SK-N-SH (cell line): ENCODE measurements at regions not wholly inside any gene's neighbourhood (a gene's known extent, or its start where the extent isn't known, plus 50 kb on each side); places are given as distances from the start of the nearest gene placed in this dataset.

Experiments
- CTCF ChIA-PET: fragments of 300-600, 350-600 bp; formaldehyde crosslinking; extraction: SDS; loops from one replicate; lab custom pipeline; 2021; lab: Yijun Ruan, JAX
- POLR2A ChIA-PET: fragments of 350-600 bp; sonication (Branson Sonifier 250); formaldehyde crosslinking; extraction: SDS; loops from one replicate; lab custom pipeline; 2020; ENCODE audit warnings: antibody characterized with exemption, inconsistent platforms; lab: Yijun Ruan, JAX
- DNase-seq: peaks from one replicate; pipeline ENCODE4 v3.0.0; 2012
- H2AFZ ChIP-seq: fragments of 200-600 bp; sonication (generic); 2 replicates; pipeline ENCODE4 v1.8.1; 2016; ENCODE audit warnings: antibody characterized with exemption, mild to moderate bottlenecking, low read depth
- H3F3A ChIP-seq: fragments of 200-600 bp; sonication (generic); replicated peaks from 2 replicates; pipeline ENCODE3; 2016; ENCODE audit warnings: antibody characterized with exemption, mild to moderate bottlenecking; ENCODE audit not compliant: insufficient read depth
- H3K27ac ChIP-seq, 2 experiments: fragments of 200-500 bp in 1 of 2; fragments of 200-600 bp in 1 of 2; sonication (Bioruptor generic) in 1 of 2; sonication (generic), shearing (Covaris generic) in 1 of 2; 2 replicates each; pipeline versions ENCODE4 v1.5.1 to v1.6.1; 2014 to 2016; ENCODE audit warnings: low read depth in 2 of 2, inconsistent platforms in 1 of 2, low read length in 1 of 2, mild to moderate bottlenecking in 1 of 2, mixed read lengths in 1 of 2
- H3K27me3 ChIP-seq: fragments of 200-600 bp; sonication (generic), shearing (Covaris generic); 2 replicates; pipeline ENCODE4 v1.6.1; 2016; ENCODE audit warnings: mixed run types; ENCODE audit not compliant: insufficient read depth
- H3K36me3 ChIP-seq, 2 experiments: fragments of 200-500 bp in 1 of 2; fragments of 200-600 bp in 1 of 2; sonication (Bioruptor generic) in 1 of 2; sonication (generic) in 1 of 2; replicated peaks in 1 of 2; 2 replicates each; pipeline versions ENCODE3 to v1.5.1; 2014 to 2016; ENCODE audit warnings: low read length in 1 of 2, mild to moderate bottlenecking in 1 of 2; ENCODE audit not compliant: insufficient read depth in 2 of 2, control insufficient read depth in 1 of 2
- H3K4me1 ChIP-seq, 2 experiments: fragments of 200-500 bp in 1 of 2; fragments of 200-600 bp in 1 of 2; sonication (Bioruptor generic) in 1 of 2; sonication (generic), shearing (Covaris generic) in 1 of 2; 2 replicates each; pipeline versions ENCODE4 v1.5.1 to v1.6.1; 2014 to 2016; ENCODE audit warnings: low read depth in 1 of 2, low read length in 1 of 2, mixed run types in 1 of 2; ENCODE audit not compliant: insufficient read depth in 2 of 2, control insufficient read depth in 1 of 2
- H3K4me2 ChIP-seq: fragments of 200-600 bp; sonication (generic), shearing (Covaris generic); 2 replicates; pipeline ENCODE4 v1.6.1; 2017; ENCODE audit warnings: mixed run types
- H3K4me3 ChIP-seq, 2 experiments: fragments of 200-500 bp in 1 of 2; fragments of 200-600 bp in 1 of 2; sonication (Bioruptor generic) in 1 of 2; sonication (generic), shearing (Covaris generic) in 1 of 2; 2 replicates each; pipeline versions ENCODE4 v1.5.1 to v1.8.1; 2014 to 2016; ENCODE audit warnings: low read depth in 2 of 2, inconsistent platforms in 1 of 2, low read length in 1 of 2, mild to moderate bottlenecking in 1 of 2, mixed read lengths in 1 of 2, moderate library complexity in 1 of 2
- H3K79me2 ChIP-seq: fragments of 200-600 bp; sonication (generic); 2 replicates; pipeline ENCODE4 v1.8.1; 2017; ENCODE audit warnings: mild to moderate bottlenecking; ENCODE audit not compliant: insufficient read depth
- H3K9ac ChIP-seq: fragments of 200-600 bp; sonication (generic); 2 replicates; pipeline ENCODE4 v1.6.1; 2017; ENCODE audit warnings: mixed run types
- H3K9me2 ChIP-seq: fragments of 200-600 bp; sonication (generic); 2 replicates; pipeline ENCODE4 v1.6.1; 2017; ENCODE audit warnings: mixed run types
- H3K9me3 ChIP-seq: fragments of 200-600 bp; sonication (generic); 2 replicates; pipeline ENCODE4 v1.6.1; 2017; ENCODE audit warnings: mixed run types, mild to moderate bottlenecking, moderate library complexity
- H4K20me1 ChIP-seq: fragments of 200-600 bp; sonication (generic); 2 replicates; pipeline ENCODE4 v1.6.1; 2017; ENCODE audit warnings: mild to moderate bottlenecking, mixed run types; ENCODE audit not compliant: insufficient read depth
- ELF1 ChIP-seq: IDR thresholded peaks from 2 replicates; pipeline ENCODE4 v1.4.0; 2012
- EP300 ChIP-seq, 2 experiments: IDR thresholded peaks; 2 replicates each; pipeline versions ENCODE4 v1.4.0 to v1.6.1; 2012; ENCODE audit warnings: borderline replicate concordance in 1 of 2, low read depth in 1 of 2, low read length in 1 of 2
- EZH2phosphoT487 ChIP-seq: fragments of 200-600 bp; sonication (generic); IDR thresholded peaks from 2 replicates; pipeline ENCODE4 v1.6.1; 2017; ENCODE audit warnings: low read depth, mixed run types, mild to moderate bottlenecking, antibody characterized with exemption, moderate library complexity, borderline replicate concordance
- GATA2 ChIP-seq: sonication (generic); formaldehyde crosslinking; IDR thresholded peaks from 2 replicates; pipeline ENCODE4 v1.5.0; 2020; ENCODE audit warnings: mild to moderate bottlenecking, missing genetic modification reagents
- JUND ChIP-seq: IDR thresholded peaks from 2 replicates; pipeline ENCODE4 v1.4.0; 2012
- NFIC ChIP-seq: IDR thresholded peaks from 2 replicates; pipeline ENCODE4 v1.4.0; 2012; ENCODE audit warnings: borderline replicate concordance
- POLR2AphosphoS5 ChIP-seq: IDR thresholded peaks from 2 replicates; pipeline ENCODE4 v1.6.1; 2012; ENCODE audit warnings: low read depth, low read length
- RAD21 ChIP-seq: IDR thresholded peaks from 2 replicates; pipeline ENCODE4 v1.6.1; 2012; ENCODE audit warnings: mild to moderate bottlenecking, low read length
- RCOR1 ChIP-seq: fragments of 150-350 bp; IDR thresholded peaks from 2 replicates; pipeline ENCODE4 v1.6.1; 2017; ENCODE audit warnings: antibody characterized with exemption, low read length
- RFX5 ChIP-seq: IDR thresholded peaks from 2 replicates; pipeline ENCODE4 v1.6.1; 2012; ENCODE audit warnings: mild to moderate bottlenecking, improper control_type of control experiment, low read length
- SIN3A ChIP-seq: IDR thresholded peaks from 2 replicates; pipeline ENCODE4 v1.6.1; 2012; ENCODE audit warnings: low read depth, mild to moderate bottlenecking, low read length, moderate library complexity, borderline replicate concordance
- SMC3 ChIP-seq: IDR thresholded peaks from 2 replicates; pipeline ENCODE4 v1.6.1; 2012; ENCODE audit warnings: low read depth, low read length, improper control_type of control experiment
- YY1 ChIP-seq: IDR thresholded peaks from 2 replicates; pipeline ENCODE4 v1.4.0; 2012; ENCODE audit warnings: low read depth, mild to moderate bottlenecking
- WGBS: methylation state at CpG from one replicate; pipeline ENCODE4 v1.1.6; 2017; ENCODE audit warnings: low lambda C conversion rate; 5-methylcytosine and 5-hydroxymethylcytosine counted together
- TF ChIP-seq, protein P1 (sequence below): fragments of 150-350 bp; IDR thresholded peaks from 2 replicates; pipeline ENCODE4 v1.6.1; 2016; ENCODE audit warnings: mild to moderate bottlenecking, low read depth, low read length
- TF ChIP-seq, protein P2 (sequence below): IDR thresholded peaks from 2 replicates; pipeline ENCODE4; 2012
- TF ChIP-seq, protein P3 (sequence below): IDR thresholded peaks from 2 replicates; pipeline ENCODE4 v1.4.0; 2012; ENCODE audit warnings: low read depth, borderline replicate concordance
- TF ChIP-seq, protein P4 (sequence below): IDR thresholded peaks from 2 replicates; pipeline ENCODE4 v1.6.1; 2012; ENCODE audit warnings: mild to moderate bottlenecking, low read depth, low read length, moderate library complexity
- TF ChIP-seq, protein P5 (sequence below): IDR thresholded peaks from 2 replicates; pipeline ENCODE4 v1.4.0; 2012; ENCODE audit warnings: low read depth, borderline replicate concordance

DNA sequence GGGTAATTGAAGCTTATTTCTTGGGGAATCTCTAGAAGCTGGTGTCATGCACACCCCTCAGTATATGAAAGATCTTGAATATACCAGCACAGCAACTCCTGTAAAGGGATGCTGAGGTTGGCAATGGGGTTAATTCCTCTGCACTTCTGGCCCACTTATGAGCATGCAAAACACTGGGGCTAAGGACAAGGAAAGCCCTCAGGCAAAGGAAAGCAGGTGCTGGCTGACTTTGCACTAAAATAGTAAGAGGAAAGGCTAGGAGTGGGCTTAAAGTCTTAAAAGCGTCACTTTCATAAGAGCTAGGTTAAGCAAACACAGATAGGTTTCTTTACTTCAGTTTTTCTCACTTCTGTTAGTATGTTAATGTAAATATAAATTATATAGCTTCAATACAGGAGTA is 572.6 kb upstream of the LUZP2 start:
- no peak for DNase-seq
- ChIA-PET POLR2A (no interaction called here), CTCF (no interaction called here)
- no peaks in the 10 kb centered on the region for H3K9me3 ChIP-seq
- no peaks in the 10 kb centered on the region for H3K9me2 ChIP-seq
- H3K4me2 ChIP-seq, result no peak overlapping the region
- TF ChIP-seq RFX5 (no peak), ELF1 (no peak), YY1 (no peak), GATA2 (no peak), RCOR1 (no peak), NFIC (no peak), EP300 (IDR thresholded peaks at IDR 0.05; ENCODE audit: borderline replicate concordance in 1 of 2, low read depth in 1 of 2, low read length in 1 of 2) (no peak), POLR2AphosphoS5 (no peak)
- TF ChIP-seq, protein P1, sequence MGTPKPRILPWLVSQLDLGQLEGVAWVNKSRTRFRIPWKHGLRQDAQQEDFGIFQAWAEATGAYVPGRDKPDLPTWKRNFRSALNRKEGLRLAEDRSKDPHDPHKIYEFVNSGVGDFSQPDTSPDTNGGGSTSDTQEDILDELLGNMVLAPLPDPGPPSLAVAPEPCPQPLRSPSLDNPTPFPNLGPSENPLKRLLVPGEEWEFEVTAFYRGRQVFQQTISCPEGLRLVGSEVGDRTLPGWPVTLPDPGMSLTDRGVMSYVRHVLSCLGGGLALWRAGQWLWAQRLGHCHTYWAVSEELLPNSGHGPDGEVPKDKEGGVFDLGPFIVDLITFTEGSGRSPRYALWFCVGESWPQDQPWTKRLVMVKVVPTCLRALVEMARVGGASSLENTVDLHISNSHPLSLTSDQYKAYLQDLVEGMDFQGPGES, result no peak
- TF ChIP-seq, protein P2, sequence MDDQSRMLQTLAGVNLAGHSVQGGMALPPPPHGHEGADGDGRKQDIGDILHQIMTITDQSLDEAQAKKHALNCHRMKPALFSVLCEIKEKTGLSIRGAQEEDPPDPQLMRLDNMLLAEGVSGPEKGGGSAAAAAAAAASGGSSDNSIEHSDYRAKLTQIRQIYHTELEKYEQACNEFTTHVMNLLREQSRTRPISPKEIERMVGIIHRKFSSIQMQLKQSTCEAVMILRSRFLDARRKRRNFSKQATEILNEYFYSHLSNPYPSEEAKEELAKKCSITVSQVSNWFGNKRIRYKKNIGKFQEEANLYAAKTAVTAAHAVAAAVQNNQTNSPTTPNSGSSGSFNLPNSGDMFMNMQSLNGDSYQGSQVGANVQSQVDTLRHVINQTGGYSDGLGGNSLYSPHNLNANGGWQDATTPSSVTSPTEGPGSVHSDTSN, result no peak
- H3K4me3 ChIP-seq, result no peak overlapping the region
- H3F3A ChIP-seq, result no peaks in the 10 kb centered on the region
- H3K79me2 ChIP-seq, result no peaks in the 10 kb centered on the region
- H3K27me3 ChIP-seq, result no peaks in the 10 kb centered on the region
- no peaks in the 10 kb centered on the region for H3K36me3 ChIP-seq
- no peak overlapping the region for H3K27ac ChIP-seq
- H4K20me1 ChIP-seq, result no peaks in the 10 kb centered on the region
- 81% methylated on average over 1 of the region's 1 CpG for WGBS
- H3K9ac ChIP-seq, result no peak overlapping the region
- H2AFZ ChIP-seq, result no peak overlapping the region
- no peaks in the 10 kb centered on the region for H3K4me1 ChIP-seq

DNA sequence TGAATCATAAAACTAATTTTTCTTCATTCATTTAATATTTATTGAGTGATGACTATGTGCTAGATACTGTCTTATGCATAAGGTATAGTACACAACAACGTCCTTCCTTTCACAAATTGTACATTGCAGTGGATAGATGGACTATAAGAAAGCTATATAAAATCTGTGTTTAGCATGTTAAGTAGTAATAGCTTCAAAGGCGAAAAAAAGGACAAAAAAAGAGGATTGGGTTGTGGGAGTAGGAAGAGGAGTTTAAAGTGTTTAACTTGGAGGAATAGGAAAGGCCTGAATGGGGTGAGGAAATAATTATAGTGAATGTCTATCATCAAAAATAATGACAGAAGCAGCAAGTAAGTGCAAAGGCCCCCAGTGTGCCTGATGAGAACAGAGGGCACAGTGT is 565.4 kb upstream of the LUZP2 start:
- Histone ChIP-seq H2AFZ (no peak overlapping the region), H3K27ac (no peak overlapping the region), H3F3A (no peaks in the 10 kb centered on the region), H4K20me1 (no peaks in the 10 kb centered on the region), H3K9ac (no peak overlapping the region), H3K9me2 (no peaks in the 10 kb centered on the region), H3K4me2 (no peak overlapping the region), H3K36me3 (no peaks in the 10 kb centered on the region), H3K4me3 (no peak overlapping the region), H3K27me3 (no peaks in the 10 kb centered on the region), H3K9me3 (no peaks in the 10 kb centered on the region), H3K4me1 (no peaks in the 10 kb centered on the region; a peak in 1 of 4 replicates), H3K79me2 (no peaks in the 10 kb centered on the region)
- no peak for DNase-seq
- CTCF ChIA-PET, result no interaction called here
- POLR2A ChIA-PET, result no interaction called here
- WGBS, result 54% methylated on average over 2 of the region's 2 CpGs
- TF ChIP-seq YY1 (no peak), POLR2AphosphoS5 (no peak), SIN3A (no peak), EZH2phosphoT487 (no peak), JUND (no peak), RAD21 (no peak), RFX5 (no peak), SMC3 (no peak)
- TF ChIP-seq, protein P3, sequence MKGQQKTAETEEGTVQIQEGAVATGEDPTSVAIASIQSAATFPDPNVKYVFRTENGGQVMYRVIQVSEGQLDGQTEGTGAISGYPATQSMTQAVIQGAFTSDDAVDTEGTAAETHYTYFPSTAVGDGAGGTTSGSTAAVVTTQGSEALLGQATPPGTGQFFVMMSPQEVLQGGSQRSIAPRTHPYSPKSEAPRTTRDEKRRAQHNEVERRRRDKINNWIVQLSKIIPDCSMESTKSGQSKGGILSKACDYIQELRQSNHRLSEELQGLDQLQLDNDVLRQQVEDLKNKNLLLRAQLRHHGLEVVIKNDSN, result no peak
- TF ChIP-seq, protein P4, sequence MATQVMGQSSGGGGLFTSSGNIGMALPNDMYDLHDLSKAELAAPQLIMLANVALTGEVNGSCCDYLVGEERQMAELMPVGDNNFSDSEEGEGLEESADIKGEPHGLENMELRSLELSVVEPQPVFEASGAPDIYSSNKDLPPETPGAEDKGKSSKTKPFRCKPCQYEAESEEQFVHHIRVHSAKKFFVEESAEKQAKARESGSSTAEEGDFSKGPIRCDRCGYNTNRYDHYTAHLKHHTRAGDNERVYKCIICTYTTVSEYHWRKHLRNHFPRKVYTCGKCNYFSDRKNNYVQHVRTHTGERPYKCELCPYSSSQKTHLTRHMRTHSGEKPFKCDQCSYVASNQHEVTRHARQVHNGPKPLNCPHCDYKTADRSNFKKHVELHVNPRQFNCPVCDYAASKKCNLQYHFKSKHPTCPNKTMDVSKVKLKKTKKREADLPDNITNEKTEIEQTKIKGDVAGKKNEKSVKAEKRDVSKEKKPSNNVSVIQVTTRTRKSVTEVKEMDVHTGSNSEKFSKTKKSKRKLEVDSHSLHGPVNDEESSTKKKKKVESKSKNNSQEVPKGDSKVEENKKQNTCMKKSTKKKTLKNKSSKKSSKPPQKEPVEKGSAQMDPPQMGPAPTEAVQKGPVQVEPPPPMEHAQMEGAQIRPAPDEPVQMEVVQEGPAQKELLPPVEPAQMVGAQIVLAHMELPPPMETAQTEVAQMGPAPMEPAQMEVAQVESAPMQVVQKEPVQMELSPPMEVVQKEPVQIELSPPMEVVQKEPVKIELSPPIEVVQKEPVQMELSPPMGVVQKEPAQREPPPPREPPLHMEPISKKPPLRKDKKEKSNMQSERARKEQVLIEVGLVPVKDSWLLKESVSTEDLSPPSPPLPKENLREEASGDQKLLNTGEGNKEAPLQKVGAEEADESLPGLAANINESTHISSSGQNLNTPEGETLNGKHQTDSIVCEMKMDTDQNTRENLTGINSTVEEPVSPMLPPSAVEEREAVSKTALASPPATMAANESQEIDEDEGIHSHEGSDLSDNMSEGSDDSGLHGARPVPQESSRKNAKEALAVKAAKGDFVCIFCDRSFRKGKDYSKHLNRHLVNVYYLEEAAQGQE, result no peak
- TF ChIP-seq, protein P2, result no peak
- TF ChIP-seq, protein P5, sequence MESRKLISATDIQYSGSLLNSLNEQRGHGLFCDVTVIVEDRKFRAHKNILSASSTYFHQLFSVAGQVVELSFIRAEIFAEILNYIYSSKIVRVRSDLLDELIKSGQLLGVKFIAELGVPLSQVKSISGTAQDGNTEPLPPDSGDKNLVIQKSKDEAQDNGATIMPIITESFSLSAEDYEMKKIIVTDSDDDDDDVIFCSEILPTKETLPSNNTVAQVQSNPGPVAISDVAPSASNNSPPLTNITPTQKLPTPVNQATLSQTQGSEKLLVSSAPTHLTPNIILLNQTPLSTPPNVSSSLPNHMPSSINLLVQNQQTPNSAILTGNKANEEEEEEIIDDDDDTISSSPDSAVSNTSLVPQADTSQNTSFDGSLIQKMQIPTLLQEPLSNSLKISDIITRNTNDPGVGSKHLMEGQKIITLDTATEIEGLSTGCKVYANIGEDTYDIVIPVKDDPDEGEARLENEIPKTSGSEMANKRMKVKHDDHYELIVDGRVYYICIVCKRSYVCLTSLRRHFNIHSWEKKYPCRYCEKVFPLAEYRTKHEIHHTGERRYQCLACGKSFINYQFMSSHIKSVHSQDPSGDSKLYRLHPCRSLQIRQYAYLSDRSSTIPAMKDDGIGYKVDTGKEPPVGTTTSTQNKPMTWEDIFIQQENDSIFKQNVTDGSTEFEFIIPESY, result no peak
